Left ventricle myocardium superior (tissue), 1 donor: ENCODE measurements at regions not wholly inside any gene's neighbourhood (a gene's known extent, or its start where the extent isn't known, plus 50 kb on each side); places are given as distances from the start of the nearest gene placed in this dataset.

Experiments
- ATAC-seq: fragments of 200-7000 bp; cut with Tn5 transposase; one replicate; pipeline ENCODE4 v1.9.1; 2020; ENCODE audit warnings: mild to moderate bottlenecking, moderate library complexity
- DNase-seq: peaks from one replicate; pipeline ENCODE4 v3.0.0-alpha.2; 2020
- intact Hi-C: fragments of 100-400 bp; cut with micrococcal nuclease; formaldehyde crosslinking; loops from one replicate; pipeline ENCODE4 v1.11.0; 2022
- donor health status: DM: no; HTN: yes; CAD: no; lungs with severe emphysema.

DNA sequence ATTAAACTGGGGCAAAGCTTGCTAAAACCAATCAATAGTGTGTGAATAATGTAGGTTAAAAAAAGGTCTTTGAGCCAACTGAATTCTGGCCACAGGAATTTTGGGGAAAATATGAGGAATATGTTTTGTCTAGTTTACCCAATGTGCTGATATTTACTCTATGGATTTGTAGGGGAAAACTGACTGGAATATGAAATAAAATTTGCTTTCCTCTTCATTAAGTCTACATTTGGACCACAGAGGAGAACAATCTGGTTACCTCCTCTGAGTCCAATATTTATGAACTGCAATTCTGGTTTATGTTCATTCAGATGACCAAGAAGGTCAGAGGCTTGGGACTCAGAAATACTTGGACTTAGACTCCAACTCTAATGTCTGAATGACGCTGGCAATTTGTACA lies 1042.2 kb upstream of the CNTNAP5 start:
- DNase-seq (no peak), ATAC-seq (no peak)
- intact Hi-C loops: no loop called here

DNA sequence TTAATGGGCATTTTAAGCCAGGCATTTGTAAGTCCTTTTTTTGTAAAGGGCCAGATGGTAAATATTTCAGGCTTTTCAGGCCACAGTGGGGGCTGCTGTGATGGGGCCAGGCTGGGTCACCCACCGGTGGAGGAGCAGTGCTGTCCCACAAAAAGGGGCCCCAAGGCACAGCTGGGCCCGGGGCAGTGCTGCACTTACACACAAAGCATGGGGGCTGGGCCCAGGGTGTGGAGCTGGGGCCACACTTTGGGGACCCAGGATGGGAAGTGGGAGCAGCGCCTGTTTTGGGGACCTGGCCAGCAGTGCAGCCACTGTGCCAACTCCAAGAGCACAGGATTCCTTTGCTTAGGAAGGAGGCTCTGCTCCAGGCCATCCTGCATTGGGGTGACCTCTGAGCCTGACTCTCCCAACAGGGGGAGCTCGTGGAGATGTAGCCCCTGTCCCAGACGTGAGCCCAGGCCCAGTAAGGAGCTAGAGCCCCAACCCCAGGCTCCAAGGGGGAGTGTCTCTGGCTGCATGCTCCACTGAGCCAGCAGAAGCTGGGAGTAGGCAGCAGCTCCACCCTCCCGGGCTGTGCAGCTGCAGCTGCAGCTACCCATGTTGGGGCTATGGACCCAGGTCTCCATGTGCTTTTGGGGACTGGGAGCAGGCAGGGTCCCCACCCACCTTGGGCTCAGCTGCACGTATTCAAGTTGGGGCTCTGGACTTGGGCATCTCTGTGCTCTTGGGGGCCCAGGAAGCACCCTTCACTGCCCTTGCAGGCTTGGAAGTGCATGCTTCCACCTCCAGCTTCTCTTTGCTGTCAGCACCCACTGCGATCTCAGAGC lies 1036.5 kb upstream of the CNTNAP5 start:
- ATAC-seq (no peak), DNase-seq (no peak)
- intact Hi-C loops: no loop called here

DNA sequence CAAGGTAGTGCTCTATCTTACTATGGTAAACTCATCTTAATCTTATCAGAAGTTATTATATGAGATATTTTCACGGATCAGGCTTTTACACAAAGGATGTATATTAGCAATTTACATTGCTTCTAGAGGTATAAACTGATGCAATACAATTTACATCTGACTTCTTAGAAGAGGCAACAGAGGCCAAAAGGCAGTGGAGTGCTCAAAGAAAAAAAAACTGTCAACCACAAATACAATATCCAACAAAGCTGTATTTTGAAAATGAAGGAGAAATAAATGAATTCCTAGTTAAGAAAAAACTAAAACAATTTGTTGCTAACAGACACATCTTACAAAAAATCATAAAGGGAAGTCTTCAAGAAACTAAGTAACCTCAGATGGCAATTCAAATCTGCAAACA lies 1031.5 kb upstream of the CNTNAP5 start:
- no peak for ATAC-seq
- intact Hi-C loops: no loop called here
- no peak for DNase-seq

DNA sequence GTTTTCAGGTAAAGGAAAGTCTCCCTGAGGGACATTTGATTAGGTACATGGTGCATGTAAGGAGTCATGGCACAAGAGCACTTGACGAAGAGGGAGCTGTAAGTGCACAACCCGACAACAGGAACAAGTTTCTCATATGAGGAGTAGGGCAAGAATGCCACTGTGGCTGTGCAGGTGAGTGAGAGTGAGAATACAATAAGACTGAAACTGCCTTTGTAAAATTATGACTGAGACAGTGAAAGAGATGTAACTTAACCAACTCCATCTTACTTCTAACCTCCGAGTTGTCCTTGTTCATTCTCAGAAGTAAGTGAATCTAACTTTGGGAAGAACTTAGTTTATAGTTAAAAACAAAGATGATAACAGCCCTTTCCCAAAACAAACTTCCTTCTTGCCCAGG lies 1025.8 kb upstream of the CNTNAP5 start:
- DNase-seq: no peak
- ATAC-seq: no peak
- intact Hi-C loops: no loop called here

DNA sequence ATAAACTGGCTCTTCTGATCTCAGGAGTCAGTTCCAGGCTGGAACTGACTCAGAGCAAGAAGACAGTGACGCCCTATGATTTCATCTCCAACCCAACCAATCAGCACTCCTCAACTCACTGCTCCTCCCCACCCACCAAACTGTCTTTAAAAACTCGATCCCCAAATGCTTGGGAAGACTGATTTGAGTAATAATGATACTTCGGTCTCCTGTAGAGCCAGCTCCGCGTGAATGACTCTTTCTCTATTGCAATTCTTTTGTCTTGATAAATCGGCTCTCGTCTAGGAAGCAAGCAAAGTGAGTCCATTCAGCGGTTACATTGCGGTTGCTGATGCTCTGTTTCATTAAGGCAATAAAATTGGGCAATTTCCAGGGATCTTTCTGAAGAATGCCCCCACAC lies 1025.3 kb upstream of the CNTNAP5 start:
- ATAC-seq (no peak), DNase-seq (no peak)
- intact Hi-C loops: no loop called here

DNA sequence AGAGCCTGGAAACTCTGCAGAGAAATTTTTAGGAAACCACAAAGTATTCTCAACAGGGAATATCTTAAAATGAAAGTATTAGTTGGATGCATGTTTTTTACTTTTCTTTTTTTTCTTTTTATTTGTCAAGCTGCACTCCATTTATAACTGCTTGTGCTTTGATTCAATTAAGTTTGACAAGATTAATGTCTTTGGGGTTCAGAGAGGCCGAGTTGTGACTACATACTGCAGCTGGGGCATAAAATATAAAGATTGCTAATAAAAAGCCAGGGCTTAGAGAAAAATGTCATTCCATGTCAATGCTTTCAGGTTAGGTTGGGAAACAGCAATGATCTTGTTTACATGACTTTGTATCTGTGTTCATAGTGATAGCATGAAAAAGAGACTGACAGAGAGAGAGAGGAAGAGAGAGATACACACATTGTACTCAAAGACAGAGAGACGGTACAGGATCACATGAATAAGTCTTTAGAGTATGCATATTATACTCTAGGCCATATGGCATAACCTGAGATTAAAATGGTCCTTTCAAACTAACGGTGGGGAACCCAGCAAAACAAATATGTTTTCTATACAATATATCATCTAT lies 1022.3 kb upstream of the CNTNAP5 start:
- intact Hi-C loops: no loop called here
- DNase-seq (no peak), ATAC-seq (no peak)

DNA sequence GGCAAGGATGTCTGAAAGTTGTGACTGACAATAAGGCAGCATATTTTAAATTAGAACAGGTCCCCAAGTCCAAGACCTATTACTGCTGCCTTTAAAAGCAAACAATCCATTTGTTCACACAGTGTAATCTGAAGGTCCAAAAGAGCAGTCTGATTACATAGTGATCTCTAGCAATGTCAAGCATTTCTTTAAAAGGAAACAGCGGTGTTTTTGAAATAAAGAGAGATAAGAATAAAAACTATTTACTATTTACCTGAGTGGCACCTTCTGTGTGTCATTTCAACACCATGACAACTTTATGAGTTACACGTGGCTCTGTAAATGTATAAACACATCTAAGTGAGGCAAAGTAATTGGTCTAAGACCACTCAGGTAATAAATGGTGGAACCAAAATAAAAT lies 1009.9 kb upstream of the CNTNAP5 start:
- ATAC-seq (no peak), DNase-seq (no peak)
- intact Hi-C loops: no loop called here

DNA sequence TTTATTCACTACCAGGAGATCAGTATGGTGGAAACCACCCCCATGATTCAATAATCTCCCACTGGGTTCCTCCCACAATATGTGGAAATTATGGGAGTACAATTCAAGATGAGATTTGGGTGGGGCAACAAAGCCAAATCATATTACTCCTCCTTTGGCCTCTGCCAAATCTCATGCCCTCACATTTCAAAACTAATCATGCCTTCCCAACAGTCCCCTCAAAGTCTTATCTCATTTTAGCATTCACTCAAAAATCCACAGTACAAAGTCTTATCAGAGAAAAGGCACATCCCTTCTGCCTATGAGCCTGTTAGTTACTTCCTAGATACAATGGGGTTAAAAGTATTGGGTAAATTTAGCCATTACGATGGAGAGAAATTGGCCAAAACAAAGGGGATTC lies 989.5 kb upstream of the CNTNAP5 start:
- intact Hi-C loops: no loop called here
- no peak for DNase-seq
- no peak for ATAC-seq

DNA sequence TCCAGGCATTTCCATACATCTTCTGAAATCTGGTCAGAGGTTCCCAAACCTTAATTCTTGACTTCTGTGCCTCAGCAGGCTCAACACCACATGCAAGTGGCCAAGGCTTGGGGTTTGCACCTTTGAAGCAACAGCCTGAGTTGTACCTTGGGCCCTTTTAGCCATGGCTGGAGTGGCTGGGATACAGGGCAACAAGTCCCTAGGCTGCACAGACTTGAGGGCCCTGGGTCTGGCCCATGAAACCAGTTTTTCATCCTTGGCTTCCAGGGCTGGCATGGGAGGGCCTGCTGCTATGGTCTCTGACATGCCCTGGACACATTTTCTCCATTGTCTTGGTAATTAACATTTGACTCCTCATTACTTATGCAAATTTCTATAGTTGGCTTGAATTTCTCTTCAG lies 988.8 kb upstream of the CNTNAP5 start:
- ATAC-seq (no peak), DNase-seq (no peak)
- intact Hi-C loops: no loop called here

DNA sequence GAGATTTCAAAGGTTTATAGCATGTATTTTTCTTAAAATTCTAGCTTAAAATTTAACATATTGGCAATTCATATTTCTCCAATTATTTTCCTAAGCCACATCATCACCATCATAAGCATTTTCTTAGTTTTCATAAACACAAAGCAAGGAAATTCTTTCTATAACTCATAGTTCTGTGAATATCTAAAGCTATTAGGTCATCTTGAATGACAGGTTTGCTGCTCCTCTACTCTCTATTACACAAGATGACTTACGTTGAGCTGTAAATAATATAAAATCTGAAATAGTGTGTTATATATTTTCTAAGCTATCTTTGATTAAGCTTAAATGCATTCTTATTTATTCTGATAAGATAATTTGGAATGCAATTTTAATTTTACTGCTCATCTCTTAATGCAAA lies 984.6 kb upstream of the CNTNAP5 start:
- ATAC-seq (no peak), DNase-seq (no peak)
- intact Hi-C loops: no loop called here

DNA sequence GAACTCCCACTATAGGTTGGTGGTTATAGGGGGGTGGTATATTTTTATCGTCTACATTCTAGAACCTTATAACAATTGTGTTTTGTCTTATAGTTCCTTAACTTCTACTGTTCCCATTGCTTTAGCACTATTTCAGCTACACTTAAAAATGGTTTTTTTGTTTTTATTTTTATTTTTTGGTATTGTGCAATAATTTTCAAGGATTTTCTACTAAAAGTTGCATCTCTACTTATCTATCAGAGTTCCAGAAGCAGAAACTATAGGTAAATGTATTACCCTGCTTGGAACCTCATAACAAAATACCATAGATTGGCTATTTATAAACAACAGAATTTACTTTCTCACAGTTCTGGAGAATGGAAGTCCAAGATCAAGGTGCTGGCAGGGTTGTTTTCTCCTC lies 981.6 kb upstream of the CNTNAP5 start:
- no peak for ATAC-seq
- intact Hi-C loops: no loop called here

DNA sequence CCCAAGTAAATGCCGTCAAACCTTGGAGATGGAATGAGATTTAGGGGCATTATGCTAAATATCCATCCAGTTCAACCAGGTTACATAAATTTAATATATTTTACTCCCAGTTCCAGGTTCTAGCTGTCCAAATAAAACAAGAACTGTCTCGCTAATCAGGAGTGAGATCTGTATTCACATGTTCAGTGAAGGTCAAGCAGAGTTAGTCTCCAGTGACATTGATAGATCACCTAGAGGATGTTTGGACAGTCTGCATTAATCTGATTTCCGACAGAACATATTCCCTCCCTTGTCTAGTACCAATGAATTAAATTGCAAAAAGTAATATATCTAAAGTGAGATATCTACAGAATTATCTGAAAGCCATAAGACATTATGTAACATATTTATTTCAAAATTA lies 979.4 kb upstream of the CNTNAP5 start:
- no peak for ATAC-seq
- DNase-seq: no peak
- intact Hi-C loops: no loop called here

More for the DNA sequence above, 981.6 kb upstream of the CNTNAP5 start:
- DNase-seq: no peak

DNA sequence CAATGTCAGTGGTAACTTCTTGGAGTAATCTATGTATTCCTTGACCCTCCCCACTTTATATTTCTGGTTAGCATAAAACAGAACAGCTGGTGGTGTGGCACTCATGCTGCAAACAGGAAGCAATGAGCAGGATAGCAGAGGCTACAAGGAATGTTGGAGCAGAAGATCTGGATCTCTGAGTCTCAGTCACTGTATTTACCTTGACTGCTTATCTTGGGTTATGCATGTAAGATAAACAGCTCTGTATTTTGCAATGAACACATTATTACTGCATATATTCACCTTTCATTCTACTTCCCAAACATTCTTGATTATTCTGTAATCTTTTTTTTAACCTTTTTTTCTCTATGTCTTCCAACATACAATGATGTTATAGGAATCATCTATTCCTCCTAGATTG lies 977.9 kb upstream of the CNTNAP5 start:
- ATAC-seq (no peak), DNase-seq (no peak)
- intact Hi-C loops: no loop called here

DNA sequence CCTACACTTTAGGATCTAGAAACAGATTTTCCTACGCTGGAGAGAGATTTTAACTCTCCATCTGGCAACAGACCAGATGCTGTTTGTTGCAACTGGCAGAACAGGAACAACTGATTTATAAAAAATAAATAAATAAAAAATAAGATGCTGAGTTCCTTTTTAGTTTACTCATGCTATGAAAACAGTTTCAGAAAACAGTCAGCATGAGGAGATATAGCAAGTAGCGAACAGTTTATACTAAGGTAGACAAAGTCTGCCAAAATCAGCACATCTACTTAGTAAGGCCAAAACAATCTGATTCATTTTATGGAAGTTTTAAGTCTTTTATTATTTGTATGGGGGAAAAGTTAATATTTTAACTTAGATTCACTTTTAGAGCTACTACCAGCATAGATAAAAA lies 974.0 kb upstream of the CNTNAP5 start:
- no peak for DNase-seq
- ATAC-seq: no peak
- intact Hi-C loops: no loop called here

DNA sequence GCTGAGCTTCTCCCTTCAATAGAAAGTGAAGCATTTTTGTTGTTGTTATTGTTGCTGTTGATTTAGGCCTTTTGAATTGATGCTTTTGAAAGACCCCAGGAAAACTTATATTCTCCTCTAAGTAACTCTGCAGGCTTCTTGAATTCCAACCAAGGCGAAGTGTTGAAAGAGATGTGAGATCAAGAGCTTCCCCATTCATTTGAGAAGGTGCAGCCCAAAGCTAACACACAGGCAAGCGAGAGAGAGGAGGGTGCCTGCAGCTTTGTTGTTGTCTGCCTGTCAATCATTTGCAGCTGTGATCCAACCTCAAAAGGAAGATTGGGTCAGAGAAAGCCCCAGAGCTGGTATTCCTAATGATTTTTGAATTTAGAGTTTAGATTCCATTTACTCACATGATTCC lies 963.6 kb upstream of the CNTNAP5 start:
- ATAC-seq (no peak), DNase-seq (no peak)
- intact Hi-C loops: no loop called here

DNA sequence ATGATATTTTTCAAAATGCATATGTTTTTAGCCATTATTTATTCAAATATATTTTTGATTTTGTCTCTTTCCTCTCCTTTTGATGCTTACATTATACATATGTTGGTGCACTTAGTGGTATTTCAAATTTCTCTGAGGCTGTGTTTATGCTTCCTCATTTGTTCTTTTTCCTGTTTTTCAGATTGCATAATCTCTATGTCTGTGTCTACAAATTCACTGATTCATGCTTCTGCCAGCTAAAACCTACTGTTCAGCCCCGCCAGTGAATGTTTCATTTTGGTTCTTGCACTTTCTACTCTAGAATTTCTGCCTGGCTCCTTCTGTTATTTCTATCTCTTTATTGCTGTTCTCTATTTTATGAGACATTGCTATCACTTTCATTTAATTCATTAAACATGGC lies 951.7 kb upstream of the CNTNAP5 start:
- no peak for DNase-seq
- no peak for ATAC-seq
- intact Hi-C loops: no loop called here

DNA sequence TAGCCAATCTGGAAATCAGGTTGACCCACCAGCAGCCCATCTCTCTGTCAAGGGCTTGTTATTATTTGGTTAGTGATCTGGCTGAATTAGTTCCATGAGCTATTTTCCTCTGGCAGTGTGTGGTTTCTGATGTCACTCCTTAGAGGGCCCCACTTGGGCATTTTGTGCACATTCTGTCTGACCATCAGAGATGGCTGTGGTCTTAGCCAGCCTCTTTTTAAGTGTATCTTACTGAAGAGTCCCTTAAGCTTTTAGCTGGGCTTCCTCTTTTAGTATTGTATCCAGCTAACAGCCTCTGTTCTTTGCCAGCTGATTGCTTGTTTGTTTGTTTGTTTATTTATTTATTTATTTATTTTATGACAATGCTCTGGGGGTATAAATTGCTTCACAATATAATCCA lies 951.1 kb upstream of the CNTNAP5 start:
- intact Hi-C loops: no loop called here
- no peak for ATAC-seq
- DNase-seq: no peak

DNA sequence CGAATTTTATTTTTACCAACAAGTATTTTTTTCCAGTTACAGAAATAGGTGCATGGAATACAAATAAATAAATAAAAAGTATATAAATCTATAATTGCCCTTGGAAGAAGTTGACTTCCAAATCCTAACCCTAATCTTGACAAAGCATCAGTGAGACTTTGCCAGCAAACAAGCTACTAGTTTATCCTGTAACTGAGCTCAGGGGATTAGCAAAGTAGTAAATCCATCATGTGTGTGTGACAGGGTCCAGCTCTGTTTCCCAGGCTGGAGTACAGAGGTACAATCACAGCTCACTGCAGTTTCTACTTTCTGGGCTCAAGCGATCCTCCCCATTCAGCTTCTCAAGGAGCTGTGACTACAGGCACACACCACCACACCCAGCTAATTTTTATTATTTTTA lies 948.0 kb upstream of the CNTNAP5 start:
- DNase-seq (no peak), ATAC-seq (no peak)
- intact Hi-C loops: no loop called here

DNA sequence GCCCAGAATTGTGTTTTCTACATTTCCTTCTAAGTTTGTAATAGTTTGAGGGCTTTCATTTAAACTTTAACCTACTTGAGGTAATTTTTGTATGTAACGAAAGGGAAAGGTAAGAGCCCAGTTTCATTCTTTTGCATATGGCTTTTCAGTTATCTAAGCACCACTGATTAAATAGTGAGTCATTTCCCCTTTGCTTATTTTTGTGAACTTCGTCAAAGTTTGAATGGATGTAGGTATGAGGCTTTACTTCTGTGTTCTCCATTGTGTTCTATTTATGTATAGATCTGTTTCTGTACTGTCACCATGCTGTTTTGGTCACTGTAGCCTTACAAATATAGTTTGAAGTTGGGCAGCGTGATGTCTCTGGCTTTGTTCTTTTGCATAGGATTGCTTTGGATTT lies 944.8 kb upstream of the CNTNAP5 start:
- ATAC-seq: no peak
- DNase-seq: no peak
- intact Hi-C loops: no loop called here

DNA sequence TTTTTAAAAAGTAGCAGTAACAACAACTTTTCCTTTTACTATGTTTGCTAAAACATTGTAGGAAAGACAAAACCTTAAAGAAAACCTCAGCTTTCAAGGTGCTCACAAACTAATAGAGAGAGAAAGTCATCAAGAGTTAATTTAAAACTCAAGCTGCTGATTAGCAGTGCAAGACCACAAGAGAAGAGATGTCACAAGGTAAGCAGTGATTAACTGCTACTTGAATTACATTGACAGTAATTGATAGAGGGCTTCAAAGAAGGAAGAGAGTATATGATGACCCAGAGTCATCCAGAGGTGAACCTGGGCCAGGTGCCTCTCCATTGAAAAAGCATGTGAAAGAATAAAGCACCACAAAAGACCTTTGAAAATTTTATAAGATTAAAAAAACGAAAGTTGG lies 939.6 kb upstream of the CNTNAP5 start:
- intact Hi-C loops: no loop called here
- DNase-seq: no peak
- no peak for ATAC-seq

DNA sequence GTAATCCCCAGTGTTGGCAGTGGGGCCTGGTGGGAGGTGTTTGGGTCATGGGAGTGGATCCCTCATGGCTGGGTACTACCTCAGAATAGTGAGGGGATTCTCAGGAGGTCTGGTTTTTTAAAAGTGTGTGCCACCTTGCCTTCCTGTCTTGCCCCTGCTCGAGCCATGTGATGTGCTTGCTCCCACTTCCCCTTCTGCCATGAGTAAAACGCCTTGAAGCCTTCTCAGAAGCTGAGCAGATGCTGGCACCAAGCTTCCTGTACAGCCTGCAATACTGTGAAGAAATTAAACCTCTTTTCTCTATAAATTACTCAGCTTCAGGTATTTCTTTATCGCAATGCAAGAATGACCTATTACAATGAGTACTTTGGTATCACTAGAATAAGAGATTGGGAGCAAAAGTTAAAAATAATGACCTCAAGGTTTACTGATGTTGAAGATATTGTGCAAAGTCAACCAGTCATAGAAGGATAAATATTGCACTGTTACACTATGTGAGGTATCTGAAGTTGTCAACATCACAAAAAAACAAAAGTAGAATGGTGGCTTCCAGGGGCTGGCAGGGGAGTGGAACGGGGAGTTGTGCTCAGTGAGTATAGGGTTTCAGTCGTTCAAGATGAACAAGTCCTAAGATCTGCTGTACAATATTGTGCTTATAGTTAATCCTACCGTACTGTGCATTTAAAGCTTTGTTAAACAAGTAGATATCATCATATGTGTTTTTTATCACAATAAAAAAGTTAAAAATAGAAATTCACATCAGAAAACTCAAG lies 938.3 kb upstream of the CNTNAP5 start:
- no peak for DNase-seq
- intact Hi-C loops: no loop called here

More for the DNA sequence above, 938.3 kb upstream of the CNTNAP5 start:
- ATAC-seq: no peak
